Suprapubic skin (tissue), 4 donors: ENCODE measurements at regions not wholly inside any gene's neighbourhood (a gene's known extent, or its start where the extent isn't known, plus 50 kb on each side); places are given as distances from the start of the nearest gene placed in this dataset.
"Not testable (repeated sequence)": the region's sequence is repeated elsewhere in the genome, so short reads cannot be mapped to it uniquely, and the experiment has no call there.

ENCODE experiments used
- DNase-seq, 2 donors: peaks; one replicate each; pipeline ENCODE4 v3.0.0-alpha.2; 2019; ENCODE audit warnings: low spot score in 2 of 2
- H3K27ac ChIP-seq: fragments of 200-600 bp; sonication (generic); one replicate; pipeline ENCODE4 v1.5.1; 2019
- H3K27me3 ChIP-seq: fragments of 200-600 bp; sonication (generic); one replicate; pipeline ENCODE4 v1.5.1; 2019
- H3K36me3 ChIP-seq: fragments of 200-600 bp; sonication (generic); one replicate; pipeline ENCODE4 v1.5.1; 2019
- H3K4me1 ChIP-seq: fragments of 200-600 bp; sonication (generic); one replicate; pipeline ENCODE4 v1.5.1; 2019
- H3K4me3 ChIP-seq: fragments of 200-600 bp; sonication (generic); one replicate; pipeline ENCODE4 v1.5.1; 2019; ENCODE audit warnings: mild to moderate bottlenecking
- H3K9me3 ChIP-seq: fragments of 200-600 bp; sonication (generic); one replicate; pipeline ENCODE4 v1.5.1; 2019
- CTCF ChIP-seq, 2 donors: fragments of 200-600 bp in 1 of 2; fragments of 450-650 bp in 1 of 2; sonication (generic) in 1 of 2; IDR thresholded peaks; one replicate each; pipeline ENCODE4 v1.5.1; 2016 to 2019; ENCODE audit warnings: antibody characterized with exemption in 2 of 2, mild to moderate bottlenecking in 1 of 2, moderate library complexity in 1 of 2
- EP300 ChIP-seq: sonication (generic); formaldehyde crosslinking; IDR thresholded peaks from one replicate; pipeline ENCODE4 v1.6.1; 2017; ENCODE audit warnings: antibody characterized with exemption
- POLR2A ChIP-seq, 2 donors: fragments of 450-650 bp; IDR thresholded peaks; one replicate each; pipeline ENCODE4 v1.6.1; 2017; ENCODE audit warnings: antibody characterized with exemption in 2 of 2, mild to moderate bottlenecking in 2 of 2, moderate library complexity in 2 of 2
- POLR2AphosphoS5 ChIP-seq, 3 donors: sonication (generic); formaldehyde crosslinking; IDR thresholded peaks; one replicate each; pipeline ENCODE4 v1.6.1; 2017; ENCODE audit warnings: antibody characterized with exemption in 3 of 3
- WGBS: methylation state at CpG from one replicate; pipeline ENCODE4 v1.1.5; 2018; 5-methylcytosine and 5-hydroxymethylcytosine counted together

- TF ChIP-seq POLR2A (IDR thresholded peaks at IDR 0.05) = no peak
- TF ChIP-seq CTCF (IDR thresholded peaks at IDR 0.05) = no peak
- TF ChIP-seq EP300 = no peak
- no peak for TF ChIP-seq POLR2AphosphoS5 (IDR thresholded peaks at IDR 0.05)
- H3K4me1 ChIP-seq = peaks cover 3% of the 10 kb centered on the region
These were observed 251.4 kb upstream of the IL12B start for GRCh38 chr5:159581502-159582249.

GRCh38 chr5:159582756-159583541 lies 252.7 kb upstream of the IL12B start:
- no peaks in the 10 kb centered on the region for H3K36me3 ChIP-seq
- peaks cover 3% of the 10 kb centered on the region for H3K4me1 ChIP-seq
- H3K9me3 ChIP-seq = no peaks in the 10 kb centered on the region
- H3K27me3 ChIP-seq = no peaks in the 10 kb centered on the region
- H3K4me3 ChIP-seq = no peak overlapping the region
- DNase-seq = no peak
- TF ChIP-seq EP300 (no peak), CTCF (IDR thresholded peaks at IDR 0.05) (no peak), POLR2A (IDR thresholded peaks at IDR 0.05) (no peak), POLR2AphosphoS5 (IDR thresholded peaks at IDR 0.05) (no peak)
- WGBS = 78% methylated on average over 1 of the region's 1 CpG
- no peak overlapping the region for H3K27ac ChIP-seq

More at GRCh38 chr5:159581502-159582249, 251.4 kb upstream of the IL12B start:
- WGBS = 49% methylated on average over 7 of the region's 7 CpGs
- no peak for DNase-seq
- H3K4me3 ChIP-seq = no peak overlapping the region
- H3K27ac ChIP-seq = no peak overlapping the region
- no peaks in the 10 kb centered on the region for H3K9me3 ChIP-seq
- no peaks in the 10 kb centered on the region for H3K27me3 ChIP-seq
- H3K36me3 ChIP-seq = no peaks in the 10 kb centered on the region

GRCh38 chr5:159586921-159587320 lies 256.6 kb upstream of the IL12B start:
- 93% methylated on average over 5 of the region's 5 CpGs for WGBS
- no peak overlapping the region for H3K27ac ChIP-seq

GRCh38 chr5:159588941-159589340 lies 258.7 kb upstream of the IL12B start:
- Histone ChIP-seq H3K27ac (no peak overlapping the region), H3K36me3 (no peaks in the 10 kb centered on the region), H3K4me3 (no peak overlapping the region), H3K9me3 (no peaks in the 10 kb centered on the region), H3K4me1 (no peaks in the 10 kb centered on the region), H3K27me3 (no peaks in the 10 kb centered on the region)
- 90% methylated on average over 6 of the region's 6 CpGs for WGBS
- no peak for DNase-seq
- TF ChIP-seq POLR2AphosphoS5 (IDR thresholded peaks at IDR 0.05) (no peak), POLR2A (IDR thresholded peaks at IDR 0.05) (no peak), EP300 (no peak), CTCF (IDR thresholded peaks at IDR 0.05) (no peak)

More at GRCh38 chr5:159586921-159587320, 256.6 kb upstream of the IL12B start:
- Histone ChIP-seq H3K36me3 (no peaks in the 10 kb centered on the region), H3K4me1 (peaks cover 3% of the 10 kb centered on the region), H3K9me3 (no peaks in the 10 kb centered on the region), H3K4me3 (no peak overlapping the region), H3K27me3 (no peaks in the 10 kb centered on the region)
- no peak for DNase-seq
- no peak for TF ChIP-seq EP300
- no peak for TF ChIP-seq POLR2A (IDR thresholded peaks at IDR 0.05)
- TF ChIP-seq CTCF (IDR thresholded peaks at IDR 0.05) = no peak
- TF ChIP-seq POLR2AphosphoS5 (IDR thresholded peaks at IDR 0.05) = no peak

- WGBS = 50% methylated on average over 1 of the region's 1 CpG
- Histone ChIP-seq H3K27me3 (no peaks in the 10 kb centered on the region), H3K9me3 (no peaks in the 10 kb centered on the region), H3K27ac (no peak overlapping the region), H3K36me3 (no peaks in the 10 kb centered on the region), H3K4me3 (no peak overlapping the region), H3K4me1 (no peaks in the 10 kb centered on the region)
- no peak for DNase-seq
- TF ChIP-seq POLR2AphosphoS5 (IDR thresholded peaks at IDR 0.05) = no peak
These were observed 263.3 kb upstream of the IL12B start for GRCh38 chr5:159593518-159594073.

GRCh38 chr5:159595561-159595960 lies 265.3 kb upstream of the IL12B start:
- not testable (repeated sequence) for H3K9me3 ChIP-seq, DNase-seq, H3K27me3 ChIP-seq, H3K36me3 ChIP-seq, H3K27ac ChIP-seq, H3K4me3 ChIP-seq, H3K4me1 ChIP-seq
- 60% methylated on average over 3 of the region's 3 CpGs for WGBS
